OCI-LY3 (cell line): ENCODE measurements at regions not wholly inside any gene's neighbourhood (a gene's known extent, or its start where the extent isn't known, plus 50 kb on each side); places are given as distances from the start of the nearest gene placed in this dataset.

Source experiments
- H2AFZ ChIP-seq: fragments of 200-600, 300-600 bp; shearing (Covaris generic); 2 replicates; pipeline ENCODE4 v1.6.0; 2014; ENCODE audit warnings: antibody characterized with exemption, low read depth, low read length
- H3K27ac ChIP-seq: fragments of 200-600, 300-600 bp; sonication (generic); 2 replicates; pipeline ENCODE4 v1.5.1; 2014; ENCODE audit warnings: mild to moderate bottlenecking, low read length, moderate library complexity, mixed read lengths
- H3K27me3 ChIP-seq: fragments of 200-600, 300-600 bp; sonication (generic); 2 replicates; pipeline ENCODE4 v1.6.1; 2014; ENCODE audit warnings: low read depth, low read length, mixed read lengths
- H3K36me3 ChIP-seq: fragments of 200-600, 300-600 bp; sonication (generic); replicated peaks from 2 replicates; pipeline ENCODE3; 2014; ENCODE audit warnings: low read depth, low read length, mixed read lengths
- H3K4me1 ChIP-seq: fragments of 300-600, 200-600 bp; sonication (generic); 2 replicates; pipeline ENCODE4 v1.6.1; 2014; ENCODE audit warnings: low read length, mixed read lengths
- H3K4me2 ChIP-seq: fragments of 200-600, 300-600 bp; sonication (generic); 2 replicates; pipeline ENCODE4 v1.6.1; 2014; ENCODE audit warnings: low read length, mixed read lengths
- H3K4me3 ChIP-seq: fragments of 300-600, 200-600 bp; sonication (generic); 2 replicates; pipeline ENCODE4 v1.5.1; 2014; ENCODE audit warnings: antibody characterized with exemption, mild to moderate bottlenecking, low read length, moderate library complexity
- H3K79me2 ChIP-seq: fragments of 300-600, 200-600 bp; shearing (Covaris generic); 2 replicates; pipeline ENCODE4 v1.6.1; 2014; ENCODE audit warnings: mild to moderate bottlenecking, low read length, mixed read lengths
- H3K9ac ChIP-seq: fragments of 300-600, 200-600 bp; shearing (Covaris generic); 2 replicates; pipeline ENCODE4 v1.6.0; 2014; ENCODE audit warnings: mild to moderate bottlenecking, low read length, moderate library complexity
- H3K9me3 ChIP-seq: fragments of 200-600, 300-600 bp; shearing (Covaris generic); 2 replicates; pipeline ENCODE4 v1.6.1; 2014; ENCODE audit warnings: low read length, mixed read lengths; ENCODE audit not compliant: insufficient read depth
- H4K20me1 ChIP-seq: fragments of 200-600, 300-600 bp; sonication (generic); 2 replicates; pipeline ENCODE4 v1.6.1; 2016; ENCODE audit warnings: low read length, mixed read lengths; ENCODE audit not compliant: insufficient read depth
- EZH2phosphoT487 ChIP-seq: fragments of 200-600 bp; shearing (Covaris generic); IDR thresholded peaks from 2 replicates; pipeline ENCODE4 v1.6.1; 2018; ENCODE audit warnings: antibody characterized with exemption, mixed run types, low read depth
- TF ChIP-seq, protein P1 (sequence below): fragments of 200-600, 300-600 bp; sonication (generic); IDR thresholded peaks from 2 replicates; pipeline ENCODE4 v1.5.1; 2014; ENCODE audit warnings: antibody characterized with exemption, low read length, low read depth

DNA sequence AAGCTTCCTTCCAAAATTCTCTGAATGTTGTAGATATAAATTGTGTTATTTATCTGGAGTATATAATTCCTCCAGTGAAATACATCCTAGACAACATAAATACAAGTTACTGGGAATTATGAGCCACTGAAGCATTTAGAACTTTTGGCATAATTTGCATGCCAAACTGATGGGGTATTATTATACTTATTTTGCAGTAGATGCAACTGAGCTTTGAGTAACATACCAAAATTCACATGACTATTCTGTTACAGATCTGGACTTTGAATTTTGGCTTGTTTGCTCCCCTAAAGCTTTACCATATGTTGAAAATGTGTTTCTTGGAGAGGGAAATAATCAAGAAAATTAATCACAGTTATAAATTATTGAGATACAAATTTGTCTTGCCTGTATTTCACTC lies 372.5 kb downstream of the CDH11 start:
- Histone ChIP-seq H3K4me1 (no peaks in the 10 kb centered on the region), H2AFZ (no peak overlapping the region), H3K27me3 (no peaks in the 10 kb centered on the region), H3K4me3 (no peak overlapping the region), H4K20me1 (no peaks in the 10 kb centered on the region), H3K9ac (no peak overlapping the region), H3K36me3 (no peaks in the 10 kb centered on the region), H3K9me3 (no peaks in the 10 kb centered on the region), H3K79me2 (no peaks in the 10 kb centered on the region), H3K27ac (no peak overlapping the region), H3K4me2 (no peak overlapping the region)
- TF ChIP-seq EZH2phosphoT487, result no peak
- TF ChIP-seq, protein P1, sequence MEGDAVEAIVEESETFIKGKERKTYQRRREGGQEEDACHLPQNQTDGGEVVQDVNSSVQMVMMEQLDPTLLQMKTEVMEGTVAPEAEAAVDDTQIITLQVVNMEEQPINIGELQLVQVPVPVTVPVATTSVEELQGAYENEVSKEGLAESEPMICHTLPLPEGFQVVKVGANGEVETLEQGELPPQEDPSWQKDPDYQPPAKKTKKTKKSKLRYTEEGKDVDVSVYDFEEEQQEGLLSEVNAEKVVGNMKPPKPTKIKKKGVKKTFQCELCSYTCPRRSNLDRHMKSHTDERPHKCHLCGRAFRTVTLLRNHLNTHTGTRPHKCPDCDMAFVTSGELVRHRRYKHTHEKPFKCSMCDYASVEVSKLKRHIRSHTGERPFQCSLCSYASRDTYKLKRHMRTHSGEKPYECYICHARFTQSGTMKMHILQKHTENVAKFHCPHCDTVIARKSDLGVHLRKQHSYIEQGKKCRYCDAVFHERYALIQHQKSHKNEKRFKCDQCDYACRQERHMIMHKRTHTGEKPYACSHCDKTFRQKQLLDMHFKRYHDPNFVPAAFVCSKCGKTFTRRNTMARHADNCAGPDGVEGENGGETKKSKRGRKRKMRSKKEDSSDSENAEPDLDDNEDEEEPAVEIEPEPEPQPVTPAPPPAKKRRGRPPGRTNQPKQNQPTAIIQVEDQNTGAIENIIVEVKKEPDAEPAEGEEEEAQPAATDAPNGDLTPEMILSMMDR, result no peak

DNA sequence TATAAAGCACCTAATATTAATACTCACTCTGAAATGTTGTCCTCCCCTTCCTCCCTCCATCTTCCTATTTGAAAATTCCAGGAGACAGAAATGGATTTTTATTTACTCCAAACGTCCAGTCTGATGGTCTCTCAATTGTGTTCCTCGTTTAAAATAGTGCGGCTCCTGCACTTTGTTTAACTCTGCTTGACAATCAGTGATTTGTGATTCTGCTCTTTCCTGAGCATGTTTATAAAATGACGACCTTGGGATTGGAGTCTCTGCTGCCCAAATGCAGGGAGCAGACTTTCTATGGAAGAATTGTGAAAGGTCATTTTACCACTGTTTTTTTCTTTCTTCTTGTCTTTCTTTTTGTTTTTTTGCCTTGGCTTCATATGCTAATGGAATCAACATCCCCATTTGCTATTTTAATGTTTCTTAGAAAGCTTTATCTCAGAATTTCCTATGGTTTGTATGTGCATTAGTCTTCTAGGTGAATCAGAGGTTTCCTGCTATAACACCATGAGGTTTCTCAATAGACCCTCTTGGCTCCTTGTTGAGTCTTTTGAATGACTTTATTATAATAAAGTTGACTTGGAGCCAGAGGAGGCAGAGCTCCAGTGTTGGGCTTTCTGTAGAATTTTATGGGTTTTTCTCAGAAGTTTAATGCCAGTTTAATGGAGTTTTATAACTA lies 376.5 kb downstream of the CDH11 start:
- no peaks in the 10 kb centered on the region for H3K27me3 ChIP-seq
- H3K27ac ChIP-seq, result no peak overlapping the region
- H2AFZ ChIP-seq, result no peak overlapping the region
- H3K4me1 ChIP-seq, result no peaks in the 10 kb centered on the region
- H3K9ac ChIP-seq, result no peak overlapping the region
- no peak overlapping the region for H3K4me2 ChIP-seq
- H3K4me3 ChIP-seq, result no peak overlapping the region
- no peak for TF ChIP-seq EZH2phosphoT487
- TF ChIP-seq, protein P1, result no peak
- H4K20me1 ChIP-seq, result no peaks in the 10 kb centered on the region
- H3K79me2 ChIP-seq, result no peaks in the 10 kb centered on the region
- H3K36me3 ChIP-seq, result no peaks in the 10 kb centered on the region
- no peaks in the 10 kb centered on the region for H3K9me3 ChIP-seq

DNA sequence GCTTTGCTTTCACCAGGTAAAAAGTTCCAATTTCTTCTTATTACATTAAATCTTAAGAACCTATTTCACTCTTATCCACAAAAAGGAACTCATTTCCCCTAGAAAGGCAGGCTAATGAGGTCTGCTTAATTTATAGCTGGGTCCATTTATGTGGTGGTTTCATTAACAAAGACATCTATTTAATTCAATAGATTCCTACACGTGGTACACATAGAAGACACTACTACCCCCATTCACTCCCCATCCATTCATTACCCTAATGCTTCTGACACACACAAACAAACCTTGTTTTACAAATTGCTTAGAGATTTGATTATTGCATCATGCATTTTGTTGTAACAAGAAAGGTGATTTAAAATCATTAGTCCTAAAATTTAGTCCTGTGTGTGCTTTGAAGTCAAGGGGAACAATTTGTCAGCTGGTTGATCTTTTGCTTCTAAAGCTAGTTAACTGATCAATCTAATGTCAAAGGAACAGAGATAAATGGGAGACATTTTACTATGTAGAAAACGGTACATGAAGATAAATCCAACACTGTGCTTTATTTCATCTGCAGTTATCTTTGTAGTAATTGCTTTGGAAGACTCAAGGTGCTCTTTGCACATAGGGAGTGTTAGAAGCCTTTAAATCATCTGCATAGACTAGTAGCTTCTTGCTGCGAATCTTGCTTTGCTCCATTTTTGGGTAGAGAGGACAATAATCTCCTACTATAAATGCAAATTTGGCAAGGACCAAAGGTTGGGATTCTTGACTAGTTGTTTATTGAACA lies 379.2 kb downstream of the CDH11 start:
- Histone ChIP-seq H3K4me1 (no peaks in the 10 kb centered on the region), H3K9me3 (no peaks in the 10 kb centered on the region), H3K79me2 (no peaks in the 10 kb centered on the region), H3K27me3 (no peaks in the 10 kb centered on the region), H3K4me2 (no peak overlapping the region), H2AFZ (no peak overlapping the region), H4K20me1 (no peaks in the 10 kb centered on the region), H3K27ac (no peak overlapping the region), H3K9ac (no peak overlapping the region), H3K4me3 (no peak overlapping the region), H3K36me3 (no peaks in the 10 kb centered on the region)
- TF ChIP-seq, protein P1, result no peak
- no peak for TF ChIP-seq EZH2phosphoT487

DNA sequence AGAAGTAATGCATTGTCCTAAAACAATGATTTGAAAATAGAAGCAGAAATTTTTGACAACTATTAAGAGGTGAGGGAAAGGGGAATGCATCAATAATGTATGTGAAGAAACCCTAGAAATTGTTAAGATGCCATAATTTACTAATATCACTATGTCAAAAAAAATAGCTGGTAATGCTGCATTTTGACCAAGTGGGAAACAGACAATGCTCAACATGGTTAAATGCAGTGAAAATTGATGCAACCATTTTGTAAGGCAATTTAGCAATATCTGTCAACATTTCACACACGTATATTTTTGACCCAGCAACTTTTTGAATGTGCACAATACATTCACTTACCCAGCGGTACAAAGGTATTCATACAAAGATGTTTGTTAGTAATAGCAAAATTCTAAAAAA lies 381.6 kb downstream of the CDH11 start:
- H3K27me3 ChIP-seq, result no peaks in the 10 kb centered on the region
- H3K27ac ChIP-seq, result no peak overlapping the region
- H4K20me1 ChIP-seq, result no peaks in the 10 kb centered on the region
- H3K79me2 ChIP-seq, result no peaks in the 10 kb centered on the region
- no peak overlapping the region for H3K9ac ChIP-seq
- H3K36me3 ChIP-seq, result no peaks in the 10 kb centered on the region
- TF ChIP-seq, protein P1, result no peak
- TF ChIP-seq EZH2phosphoT487, result no peak
- H3K4me3 ChIP-seq, result no peak overlapping the region
- H3K9me3 ChIP-seq, result no peaks in the 10 kb centered on the region
- H3K4me2 ChIP-seq, result no peak overlapping the region
- H2AFZ ChIP-seq, result no peak overlapping the region
- H3K4me1 ChIP-seq, result no peaks in the 10 kb centered on the region
